ENCODE measurements at regions not wholly inside any gene's neighbourhood (a gene's known extent, or its start where the extent isn't known, plus 50 kb on each side); places are given as distances from the start of the nearest gene placed in this dataset.

GRCh38 chr1:221530791-221531190 is 211.1 kb downstream of the DUSP10 start:
- intact Hi-C loops (cut with DNase I) = no loop called here

GRCh38 chr1:221532071-221532773 is 209.7 kb downstream of the DUSP10 start:
- H3K36me3 ChIP-seq = no peaks in the 10 kb centered on the region
- no peak overlapping the region for H3K27ac ChIP-seq
- H3K9me3 ChIP-seq = no peaks in the 10 kb centered on the region
- intact Hi-C loops (cut with DNase I) = no loop called here
- DNase-seq = no peak
- no peak for TF ChIP-seq CTCF (IDR thresholded peaks at IDR 0.05)
- H3K27me3 ChIP-seq = no peaks in the 10 kb centered on the region
- no peak for ATAC-seq
- no peak overlapping the region for H3K4me3 ChIP-seq
- no peaks in the 10 kb centered on the region for H3K4me1 ChIP-seq

More at GRCh38 chr1:221530791-221531190, 211.1 kb downstream of the DUSP10 start:
- no peak overlapping the region for H3K4me3 ChIP-seq
- H3K27ac ChIP-seq = no peak overlapping the region
- no peaks in the 10 kb centered on the region for H3K27me3 ChIP-seq
- TF ChIP-seq CTCF (IDR thresholded peaks at IDR 0.05) = no peak
- H3K9me3 ChIP-seq = no peaks in the 10 kb centered on the region
- H3K4me1 ChIP-seq = no peaks in the 10 kb centered on the region
- no peaks in the 10 kb centered on the region for H3K36me3 ChIP-seq
- ATAC-seq = no peak
- DNase-seq = no peak

GRCh38 chr1:221541296-221541695 is 200.6 kb downstream of the DUSP10 start:
- Histone ChIP-seq H3K9me3 (no peaks in the 10 kb centered on the region), H3K27ac (no peak overlapping the region), H3K27me3 (no peaks in the 10 kb centered on the region), H3K36me3 (no peaks in the 10 kb centered on the region), H3K4me3 (no peak overlapping the region), H3K4me1 (no peaks in the 10 kb centered on the region)
- DNase-seq = no peak
- intact Hi-C loops (cut with DNase I) = no loop called here
- no peak for ATAC-seq
- no peak for TF ChIP-seq CTCF (IDR thresholded peaks at IDR 0.05)

- Histone ChIP-seq H3K36me3 (no peaks in the 10 kb centered on the region), H3K4me1 (no peaks in the 10 kb centered on the region), H3K4me3 (no peak overlapping the region), H3K27me3 (no peaks in the 10 kb centered on the region), H3K27ac (no peak overlapping the region), H3K9me3 (no peaks in the 10 kb centered on the region)
- TF ChIP-seq CTCF (IDR thresholded peaks at IDR 0.05) = peak in 1 of 2 donors; percentile 19
- DNase-seq = peak in 1 of 4 donors; percentile 19
- ATAC-seq = peak; percentile 48
- intact Hi-C loops (cut with DNase I) = no loop called here
These were observed 198.3 kb downstream of the DUSP10 start for GRCh38 chr1:221543529-221544120.

- ATAC-seq (no peak), DNase-seq (no peak)
- no peak for TF ChIP-seq CTCF (IDR thresholded peaks at IDR 0.05)
- Histone ChIP-seq H3K36me3 (no peaks in the 10 kb centered on the region), H3K27ac (no peak overlapping the region), H3K4me3 (no peak overlapping the region), H3K27me3 (no peaks in the 10 kb centered on the region), H3K4me1 (no peaks in the 10 kb centered on the region), H3K9me3 (no peaks in the 10 kb centered on the region)
- intact Hi-C loops (cut with DNase I) = no loop called here
These were observed 192.9 kb downstream of the DUSP10 start for GRCh38 chr1:221548942-221549341.

Measured in left lung (tissue), 4 donors.